ENCODE measurements at regions not wholly inside any gene's neighbourhood (a gene's known extent, or its start where the extent isn't known, plus 50 kb on each side); places are given as distances from the start of the nearest gene placed in this dataset.

DNA sequence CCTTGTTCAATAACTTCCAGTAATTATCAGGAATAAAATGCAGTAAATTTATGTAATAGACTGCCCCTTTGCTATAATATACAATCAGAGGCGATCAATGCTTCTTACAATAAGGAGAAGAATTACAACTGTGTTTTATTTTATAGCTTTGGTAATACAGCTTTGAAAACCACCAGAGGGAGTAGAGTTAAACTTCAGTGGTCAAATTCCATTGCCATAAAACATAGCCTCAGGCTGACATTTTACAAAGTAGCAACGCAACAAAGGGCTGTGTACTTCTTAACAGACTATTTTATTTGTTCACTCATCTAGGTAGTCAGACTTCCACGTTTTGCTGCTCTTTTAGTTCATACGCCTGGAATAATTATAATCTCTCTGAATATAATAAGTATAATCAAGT, 58.5 kb downstream of the TEX13C start:
- DNase-seq (ENCODE audit: low spot score): no peak
- in situ Hi-C loops (cut with MboI; ENCODE audit: low pct_unique_long_range_greater_than_20kb, low sequenced_read_pairs, unreplicated experiment): no loop called here
- no peak for TF ChIP-seq CTCF (IDR thresholded peaks at IDR 0.05; ENCODE audit: extremely low read depth, insufficient read depth, missing control alignments)

DNA sequence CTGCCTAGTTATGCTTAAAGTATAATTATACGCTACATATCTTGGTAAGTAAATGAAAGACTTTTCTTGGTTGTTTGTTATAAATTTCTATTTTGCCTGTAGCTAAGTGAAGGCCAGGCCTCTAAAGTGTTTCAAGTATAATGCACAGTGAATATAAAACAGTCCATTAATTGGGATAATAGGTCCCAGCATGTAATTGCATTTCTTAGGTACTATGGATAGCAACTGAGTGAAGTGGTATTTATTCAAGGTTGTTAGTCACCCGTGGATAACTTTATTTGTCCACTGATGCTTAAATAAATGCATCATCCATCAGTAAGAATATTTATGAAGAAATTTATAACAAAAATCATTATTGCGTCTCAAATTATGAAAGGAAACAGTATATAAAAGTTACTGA, 59.1 kb downstream of the TEX13C start:
- in situ Hi-C loops (cut with MboI; ENCODE audit: low pct_unique_long_range_greater_than_20kb, low sequenced_read_pairs, unreplicated experiment): no loop called here
- TF ChIP-seq CTCF (IDR thresholded peaks at IDR 0.05; ENCODE audit: extremely low read depth, insufficient read depth, missing control alignments): no peak
- DNase-seq (ENCODE audit: low spot score): no peak

DNA sequence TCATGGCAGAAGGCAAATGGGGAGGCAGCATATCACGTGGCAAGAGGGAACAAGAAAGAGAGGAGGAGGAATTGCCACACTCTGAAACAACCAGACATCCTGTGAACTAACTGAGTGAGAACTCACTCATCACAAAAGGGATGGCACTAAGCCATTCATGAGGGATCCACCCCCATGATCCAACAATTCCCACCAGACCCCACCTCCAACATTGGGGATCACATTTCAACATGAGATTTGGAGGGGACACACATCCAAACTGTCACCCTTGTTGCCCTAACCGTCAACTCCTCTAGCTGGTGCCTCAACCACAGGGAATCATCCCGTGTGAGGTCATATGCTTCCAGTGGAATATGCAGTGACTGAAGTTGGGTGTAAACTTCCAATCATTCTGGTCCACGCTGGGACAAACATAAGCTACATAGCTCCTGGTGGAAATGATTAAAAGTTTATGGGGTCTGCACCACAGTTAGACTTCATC, 62.5 kb downstream of the TEX13C start:
- in situ Hi-C loops (cut with MboI; ENCODE audit: low pct_unique_long_range_greater_than_20kb, low sequenced_read_pairs, unreplicated experiment): no loop called here
- no peak for TF ChIP-seq CTCF (IDR thresholded peaks at IDR 0.05; ENCODE audit: extremely low read depth, insufficient read depth, missing control alignments)
- DNase-seq (ENCODE audit: low spot score): no peak

GRCh38 chrX:125382889-125383288, 63.2 kb downstream of the TEX13C start:
- no peak for TF ChIP-seq CTCF (IDR thresholded peaks at IDR 0.05; ENCODE audit: extremely low read depth, insufficient read depth, missing control alignments)
- no peak for DNase-seq (ENCODE audit: low spot score)
- in situ Hi-C loops (cut with MboI; ENCODE audit: low pct_unique_long_range_greater_than_20kb, low sequenced_read_pairs, unreplicated experiment): no loop called here

GRCh38 chrX:125384867-125385266, 65.2 kb downstream of the TEX13C start:
- DNase-seq (ENCODE audit: low spot score): no peak
- TF ChIP-seq CTCF (IDR thresholded peaks at IDR 0.05; ENCODE audit: extremely low read depth, insufficient read depth, missing control alignments): no peak
- in situ Hi-C loops (cut with MboI; ENCODE audit: low pct_unique_long_range_greater_than_20kb, low sequenced_read_pairs, unreplicated experiment): no loop called here

GRCh38 chrX:125387945-125388344, 68.3 kb downstream of the TEX13C start:
- TF ChIP-seq CTCF (IDR thresholded peaks at IDR 0.05; ENCODE audit: extremely low read depth, insufficient read depth, missing control alignments): no peak
- DNase-seq (ENCODE audit: low spot score): no peak
- in situ Hi-C loops (cut with MboI; ENCODE audit: low pct_unique_long_range_greater_than_20kb, low sequenced_read_pairs, unreplicated experiment): no loop called here

GRCh38 chrX:125394449-125394848, 74.8 kb downstream of the TEX13C start:
- in situ Hi-C loops (cut with MboI; ENCODE audit: low pct_unique_long_range_greater_than_20kb, low sequenced_read_pairs, unreplicated experiment): no loop called here
- no peak for DNase-seq (ENCODE audit: low spot score)
- TF ChIP-seq CTCF (IDR thresholded peaks at IDR 0.05; ENCODE audit: extremely low read depth, insufficient read depth, missing control alignments): no peak

All from GM13977 (cell line).